HCT116 (cell line): ENCODE measurements at regions not wholly inside any gene's neighbourhood (a gene's known extent, or its start where the extent isn't known, plus 50 kb on each side); places are given as distances from the start of the nearest gene placed in this dataset.

Experiments used
- CTCF ChIP-seq, 3 experiments: fragments of 200-600 bp in 1 of 3; sonication (generic) in 1 of 3; IDR thresholded peaks in 2 of 3; conservative IDR thresholded peaks in 1 of 3; 2 replicates each; pipeline ENCODE4 v1.5.1; 2012 to 2017; ENCODE audit warnings: low read depth in 2 of 3, low read length in 2 of 3, antibody characterized with exemption in 1 of 3, borderline replicate concordance in 1 of 3, control low read depth in 1 of 3, mild to moderate bottlenecking in 1 of 3, mixed read lengths in 1 of 3, mixed run types in 1 of 3, moderate library complexity in 1 of 3; ENCODE audit not compliant: insufficient read depth in 1 of 3
- POLR2A ChIP-seq: IDR thresholded peaks from 2 replicates; pipeline ENCODE4 v1.7.0; 2011; ENCODE audit warnings: borderline replicate concordance; ENCODE audit not compliant: insufficient read depth, insufficient read length; ENCODE audit errors: extremely low read depth
- ZFX ChIP-seq: fragments of 450-650 bp; IDR thresholded peaks from 2 replicates; pipeline ENCODE4 v1.6.1; 2017
- ZNF274 ChIP-seq: fragments of 200-500 bp; sonication (Bioruptor generic); IDR thresholded peaks from 2 replicates; pipeline ENCODE4 v1.6.1; 2014; ENCODE audit warnings: mild to moderate bottlenecking, low read depth, low read length, inconsistent platforms

GRCh38 chr2:228458364-228458763, 276.9 kb upstream of the SPHKAP start:
- no peak for TF ChIP-seq ZNF274
- TF ChIP-seq ZFX: no peak
- TF ChIP-seq CTCF (IDR thresholded peaks at IDR 0.05 in 2 of 3, conservative IDR thresholded peaks at IDR 0.05 in 1 of 3; ENCODE audit: borderline replicate concordance in 1 of 3, insufficient read depth in 1 of 3, low read depth in 2 of 3, low read length in 2 of 3): no peak
- no peak for TF ChIP-seq POLR2A
